AG04449 (cell line): ENCODE measurements at regions not wholly inside any gene's neighbourhood (a gene's known extent, or its start where the extent isn't known, plus 50 kb on each side); places are given as distances from the start of the nearest gene placed in this dataset.

Experiments
- CTCF ChIA-PET: fragments of 350-600 bp; formaldehyde crosslinking; extraction: SDS; loops from one replicate; lab custom pipeline; 2021; ENCODE audit warnings: antibody characterized with exemption; lab: Yijun Ruan, JAX
- POLR2A ChIA-PET: fragments of 400-600, 350-600 bp; formaldehyde crosslinking; extraction: SDS; loops from one replicate; lab custom pipeline; 2020; ENCODE audit warnings: antibody characterized with exemption, inconsistent platforms; lab: Yijun Ruan, JAX
- DNase-seq: peaks from one replicate; pipeline ENCODE4 v3.0.0-alpha.2; 2010; ENCODE audit warnings: low read depth, low spot score
- H3K4me3 ChIP-seq: 2 replicates; pipeline ENCODE4 v1.5.1; 2011; ENCODE audit warnings: low read depth, mild to moderate bottlenecking, control low read depth, low read length
- TF ChIP-seq, protein P1 (sequence below): IDR thresholded peaks from one replicate; pipeline ENCODE4 v1.5.1; 2011; ENCODE audit warnings: mild to moderate bottlenecking, moderate library complexity, low read length, control low read depth, inconsistent platforms; ENCODE audit not compliant: insufficient read depth; ENCODE audit errors: missing control alignments

DNA sequence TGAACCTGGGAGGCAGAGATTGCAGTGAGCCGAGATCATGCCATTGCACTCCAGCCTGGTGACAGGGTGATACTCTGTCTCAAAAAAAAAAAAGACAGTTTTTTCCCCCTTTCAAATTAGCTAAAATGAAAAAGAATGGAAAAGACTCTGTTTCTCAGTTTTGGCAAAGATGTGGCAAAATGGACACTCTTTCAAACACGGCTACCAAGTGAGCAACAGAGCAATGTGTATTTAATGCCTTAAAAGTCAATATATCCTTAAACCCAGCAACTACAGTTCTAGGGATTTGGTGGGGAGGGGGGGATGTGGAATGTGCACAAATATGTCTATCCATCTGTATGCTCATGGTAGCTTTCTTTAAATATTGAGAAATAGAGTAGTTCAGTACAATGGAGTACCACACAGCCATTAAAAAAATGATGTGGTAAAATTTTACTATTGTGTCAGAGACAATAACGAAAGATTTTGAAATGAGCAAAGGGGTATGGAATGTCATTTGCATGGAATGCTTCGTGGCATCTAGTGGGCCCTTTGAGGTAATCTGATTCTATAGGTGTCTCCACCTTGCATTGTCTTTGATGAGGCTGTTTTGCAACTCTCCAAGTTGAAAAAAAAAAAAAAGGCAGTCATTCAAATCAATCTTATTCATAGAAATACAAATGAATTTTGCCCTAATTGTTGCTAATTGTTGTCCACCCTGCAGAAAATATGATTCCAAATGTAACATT lies 108.1 kb downstream of the AXIN2 start:
- POLR2A ChIA-PET: no interaction called here
- CTCF ChIA-PET: interaction anchor here (1.4 kb wide), 1 partner anchor 159 kb away, joined by 4 read pairs; no protein-coding TSS in a partner anchor
- TF ChIP-seq, protein P1, sequence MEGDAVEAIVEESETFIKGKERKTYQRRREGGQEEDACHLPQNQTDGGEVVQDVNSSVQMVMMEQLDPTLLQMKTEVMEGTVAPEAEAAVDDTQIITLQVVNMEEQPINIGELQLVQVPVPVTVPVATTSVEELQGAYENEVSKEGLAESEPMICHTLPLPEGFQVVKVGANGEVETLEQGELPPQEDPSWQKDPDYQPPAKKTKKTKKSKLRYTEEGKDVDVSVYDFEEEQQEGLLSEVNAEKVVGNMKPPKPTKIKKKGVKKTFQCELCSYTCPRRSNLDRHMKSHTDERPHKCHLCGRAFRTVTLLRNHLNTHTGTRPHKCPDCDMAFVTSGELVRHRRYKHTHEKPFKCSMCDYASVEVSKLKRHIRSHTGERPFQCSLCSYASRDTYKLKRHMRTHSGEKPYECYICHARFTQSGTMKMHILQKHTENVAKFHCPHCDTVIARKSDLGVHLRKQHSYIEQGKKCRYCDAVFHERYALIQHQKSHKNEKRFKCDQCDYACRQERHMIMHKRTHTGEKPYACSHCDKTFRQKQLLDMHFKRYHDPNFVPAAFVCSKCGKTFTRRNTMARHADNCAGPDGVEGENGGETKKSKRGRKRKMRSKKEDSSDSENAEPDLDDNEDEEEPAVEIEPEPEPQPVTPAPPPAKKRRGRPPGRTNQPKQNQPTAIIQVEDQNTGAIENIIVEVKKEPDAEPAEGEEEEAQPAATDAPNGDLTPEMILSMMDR: no peak
- H3K4me3 ChIP-seq: no peak overlapping the region
- DNase-seq: no peak

DNA sequence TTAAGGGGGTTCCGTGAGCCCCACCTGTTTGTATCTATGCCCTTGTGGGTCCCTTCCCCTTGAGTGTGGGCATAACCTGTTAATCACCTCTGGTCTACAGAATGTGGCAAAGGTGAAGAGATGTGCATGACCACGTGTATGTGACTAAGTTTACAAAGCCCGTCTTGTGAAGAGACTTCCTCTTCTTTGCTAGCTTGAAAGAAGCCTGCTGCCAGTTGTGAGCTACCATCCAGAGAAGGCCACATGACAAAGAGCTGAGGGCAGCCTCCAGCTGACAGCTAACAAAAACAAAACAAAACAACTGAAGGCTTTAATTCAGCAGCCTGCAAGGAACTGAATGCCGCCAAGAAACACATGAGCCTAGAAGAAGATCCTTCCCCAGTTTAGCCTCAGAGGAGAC lies 112.0 kb downstream of the AXIN2 start:
- no peak for DNase-seq
- TF ChIP-seq, protein P1: no peak
- CTCF ChIA-PET: no interaction called here
- no peak overlapping the region for H3K4me3 ChIP-seq
- POLR2A ChIA-PET: no interaction called here

DNA sequence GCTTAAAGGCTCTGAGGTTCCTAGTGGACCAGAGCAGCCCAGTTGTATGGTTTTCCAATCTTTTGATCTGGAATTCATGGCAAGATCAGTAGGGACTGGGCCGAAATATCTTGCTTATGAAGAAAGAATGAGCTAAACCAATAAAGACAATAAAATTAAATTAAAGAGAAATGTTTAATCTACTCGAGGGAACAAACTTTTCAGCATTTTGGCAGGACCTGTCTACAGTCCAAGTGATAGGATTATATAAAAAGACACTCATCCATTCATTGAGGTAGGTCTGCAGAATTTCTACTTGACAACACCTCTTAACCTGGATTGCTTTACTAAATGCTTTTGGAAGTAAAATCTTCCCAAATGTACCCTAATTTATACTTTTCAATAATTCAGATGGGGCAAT lies 113.6 kb downstream of the AXIN2 start:
- H3K4me3 ChIP-seq: no peak overlapping the region
- POLR2A ChIA-PET: no interaction called here
- DNase-seq: no peak
- CTCF ChIA-PET: no interaction called here
- TF ChIP-seq, protein P1: no peak

DNA sequence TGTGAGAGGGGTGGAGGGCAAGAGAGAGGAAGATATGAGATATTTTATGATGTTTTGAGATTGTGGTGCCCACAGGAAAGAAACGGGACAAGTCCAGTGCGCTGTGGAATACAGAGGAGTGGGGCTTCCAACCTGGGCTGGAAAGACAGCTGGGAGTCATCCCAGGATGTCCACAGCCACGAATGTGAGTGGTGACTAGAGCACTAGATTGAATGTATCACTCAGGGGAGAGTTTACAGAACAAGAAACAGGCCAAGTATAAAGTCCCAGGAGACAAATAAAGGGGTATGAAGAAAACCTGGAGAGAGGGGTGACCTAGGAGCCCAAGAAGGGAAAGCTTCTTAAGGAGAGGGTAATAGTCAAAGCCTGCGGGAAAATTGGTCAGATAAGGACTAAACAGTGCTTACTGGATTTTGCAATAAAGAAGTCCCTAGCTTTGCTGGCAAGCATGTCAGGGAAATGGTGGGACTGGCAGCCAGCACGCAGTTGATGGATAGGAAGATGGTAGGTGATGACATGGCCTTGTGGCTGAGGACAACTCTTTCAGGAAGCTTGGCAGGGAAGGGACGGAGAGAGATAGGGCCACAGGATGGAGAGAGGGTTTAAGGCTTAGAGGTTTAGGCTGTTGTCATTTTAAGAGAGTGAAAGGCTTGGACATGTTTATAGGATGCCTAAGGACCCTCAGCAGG lies 114.5 kb downstream of the AXIN2 start:
- TF ChIP-seq, protein P1: no peak
- no peak overlapping the region for H3K4me3 ChIP-seq
- ChIA-PET POLR2A (no interaction called here), CTCF (interaction anchor here (1.1 kb wide), 1 partner anchor 10 kb away, joined by 3 read pairs; no protein-coding TSS in a partner anchor)
- no peak for DNase-seq

- ChIA-PET CTCF (interaction anchor here (1.4 kb wide), 1 partner anchor 215 kb away, joined by 4 read pairs; no protein-coding TSS in a partner anchor), POLR2A (no interaction called here)
- TF ChIP-seq, protein P1: no peak
- DNase-seq: no peak
- no peak overlapping the region for H3K4me3 ChIP-seq
These were observed 115.4 kb downstream of the AXIN2 start for GRCh38 chr17:65446043-65446442.

GRCh38 chr17:65444049-65444448 lies 117.4 kb downstream of the AXIN2 start:
- TF ChIP-seq, protein P1: no peak
- ChIA-PET POLR2A (no interaction called here), CTCF (interaction anchor here (1.4 kb wide), 1 partner anchor 212 kb away, joined by 4 read pairs; no protein-coding TSS in a partner anchor)
- no peak overlapping the region for H3K4me3 ChIP-seq
- DNase-seq: no peak
